ENCODE measurements at regions not wholly inside any gene's neighbourhood (a gene's known extent, or its start where the extent isn't known, plus 50 kb on each side); places are given as distances from the start of the nearest gene placed in this dataset.

GRCh38 chr9:74414325-74414724 is 82.8 kb upstream of the RORB start:
- TF ChIP-seq, protein P1, sequence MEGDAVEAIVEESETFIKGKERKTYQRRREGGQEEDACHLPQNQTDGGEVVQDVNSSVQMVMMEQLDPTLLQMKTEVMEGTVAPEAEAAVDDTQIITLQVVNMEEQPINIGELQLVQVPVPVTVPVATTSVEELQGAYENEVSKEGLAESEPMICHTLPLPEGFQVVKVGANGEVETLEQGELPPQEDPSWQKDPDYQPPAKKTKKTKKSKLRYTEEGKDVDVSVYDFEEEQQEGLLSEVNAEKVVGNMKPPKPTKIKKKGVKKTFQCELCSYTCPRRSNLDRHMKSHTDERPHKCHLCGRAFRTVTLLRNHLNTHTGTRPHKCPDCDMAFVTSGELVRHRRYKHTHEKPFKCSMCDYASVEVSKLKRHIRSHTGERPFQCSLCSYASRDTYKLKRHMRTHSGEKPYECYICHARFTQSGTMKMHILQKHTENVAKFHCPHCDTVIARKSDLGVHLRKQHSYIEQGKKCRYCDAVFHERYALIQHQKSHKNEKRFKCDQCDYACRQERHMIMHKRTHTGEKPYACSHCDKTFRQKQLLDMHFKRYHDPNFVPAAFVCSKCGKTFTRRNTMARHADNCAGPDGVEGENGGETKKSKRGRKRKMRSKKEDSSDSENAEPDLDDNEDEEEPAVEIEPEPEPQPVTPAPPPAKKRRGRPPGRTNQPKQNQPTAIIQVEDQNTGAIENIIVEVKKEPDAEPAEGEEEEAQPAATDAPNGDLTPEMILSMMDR (IDR thresholded peaks at IDR 0.05 in 4 of 5, conservative IDR thresholded peaks at IDR 0.05 in 1 of 5): no peak
- TF ChIP-seq POLR2A (IDR thresholded peaks at IDR 0.05): no peak

All from gastrocnemius medialis (tissue), 4 donors.